HG02678 (cell line): ENCODE measurements at regions not wholly inside any gene's neighbourhood (a gene's known extent, or its start where the extent isn't known, plus 50 kb on each side); places are given as distances from the start of the nearest gene placed in this dataset.
"Not testable (repeated sequence)": the region's sequence is repeated elsewhere in the genome, so short reads cannot be mapped to it uniquely, and the experiment has no call there.

Source experiments
- ATAC-seq: cut with Tn5 transposase; IDR thresholded peaks from one replicate; pipeline ENCODE4 v1.9.1; 2021; ENCODE audit warnings: mild to moderate bottlenecking, moderate library complexity; ENCODE audit not compliant: unreplicated experiment

DNA sequence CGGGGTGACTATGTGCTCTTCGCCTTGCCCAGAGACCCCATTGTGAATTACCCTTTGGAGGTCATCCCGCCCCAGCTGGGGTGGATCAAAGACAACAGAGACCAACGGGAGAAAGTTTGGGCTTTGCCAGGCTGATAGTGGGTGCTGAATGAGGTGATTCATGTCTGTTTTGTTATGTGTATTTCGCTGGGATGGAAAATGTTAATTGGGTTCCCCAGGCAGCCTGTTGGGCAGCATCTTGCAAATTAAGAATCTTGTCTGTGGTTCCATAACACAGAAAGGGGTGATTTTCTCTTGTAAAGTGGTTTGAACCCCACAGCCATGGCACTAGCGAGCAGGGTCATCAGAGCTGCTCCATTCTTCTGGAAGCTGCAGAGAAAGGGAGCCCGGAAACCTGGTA lies 63.1 kb upstream of the UNC93A start:
- no peak for ATAC-seq

DNA sequence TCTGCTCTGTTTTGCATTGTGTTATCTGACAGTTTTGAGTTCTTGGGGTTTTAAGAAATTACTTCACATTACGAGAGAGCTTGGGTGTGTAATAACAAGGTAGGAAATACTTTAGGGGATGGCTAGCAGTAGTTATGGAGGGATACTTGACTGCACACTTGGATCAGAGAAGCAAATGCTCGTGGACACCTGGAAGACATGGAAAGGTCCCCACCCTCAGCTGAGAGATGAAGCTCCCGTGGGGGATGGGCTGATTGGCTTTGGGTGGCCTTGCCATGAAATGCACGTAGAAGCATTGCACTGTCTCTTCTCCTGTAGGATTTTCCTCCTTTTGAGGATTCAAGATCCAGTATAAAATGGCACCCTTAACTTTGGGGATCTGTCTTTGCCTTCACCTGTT lies 61.5 kb upstream of the UNC93A start:
- no peak for ATAC-seq

DNA sequence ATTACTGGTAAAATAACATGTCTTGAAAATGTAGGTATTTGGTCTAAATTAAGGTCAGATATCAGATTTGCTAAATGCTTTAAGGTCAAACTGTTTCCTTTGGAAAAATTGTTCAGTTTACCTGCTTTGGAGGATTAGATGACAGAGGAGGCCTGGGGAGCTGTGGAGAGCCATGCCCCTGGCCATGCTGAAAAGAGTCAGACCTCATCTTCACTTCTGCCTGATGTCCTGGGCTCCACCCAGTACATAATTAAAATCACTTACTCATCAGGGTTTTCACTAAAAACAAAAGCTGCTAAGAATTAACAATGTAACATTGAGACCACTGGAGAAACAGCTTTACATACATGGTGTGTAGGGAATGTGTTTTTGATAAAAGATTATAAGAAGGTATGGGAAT lies 60.8 kb upstream of the UNC93A start:
- no peak for ATAC-seq

DNA sequence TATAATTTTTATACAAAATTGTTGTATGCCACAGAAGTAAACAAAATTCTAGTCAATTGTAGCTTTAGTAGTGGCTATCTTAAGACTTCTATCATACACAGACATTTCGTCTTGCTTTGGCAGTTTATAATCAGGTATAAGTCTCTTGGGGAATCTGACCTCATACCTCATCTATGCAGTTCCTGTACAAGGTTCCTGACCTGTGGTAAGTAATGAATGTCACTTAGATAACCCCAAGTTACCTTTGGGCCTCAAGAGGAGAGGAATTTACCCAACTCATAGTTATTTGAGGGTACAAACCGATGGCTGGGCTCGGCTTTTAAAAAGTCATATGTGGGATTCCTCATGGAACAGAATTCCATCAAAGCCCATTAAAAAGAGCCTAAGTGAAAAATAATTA lies 58.8 kb upstream of the UNC93A start:
- no peak for ATAC-seq

DNA sequence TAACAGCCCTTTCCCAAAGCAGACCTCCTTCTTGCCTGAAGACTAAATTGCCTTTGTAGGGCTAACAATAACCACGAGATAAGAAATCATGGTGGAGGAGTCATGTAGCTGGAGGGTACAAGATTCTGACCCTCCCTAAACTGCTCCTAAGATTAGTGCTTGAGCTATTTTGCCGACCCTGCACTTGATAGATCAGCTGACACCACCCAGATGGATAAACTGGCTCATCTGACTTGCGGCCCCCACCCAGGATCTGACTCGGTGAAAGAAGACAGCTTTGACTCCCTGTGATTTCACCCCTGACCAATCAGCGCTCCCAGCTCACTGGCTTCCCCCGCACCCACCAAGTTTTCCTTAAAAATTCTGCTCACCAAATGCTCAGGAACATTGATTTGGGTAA lies 57.6 kb upstream of the UNC93A start:
- no peak for ATAC-seq

DNA sequence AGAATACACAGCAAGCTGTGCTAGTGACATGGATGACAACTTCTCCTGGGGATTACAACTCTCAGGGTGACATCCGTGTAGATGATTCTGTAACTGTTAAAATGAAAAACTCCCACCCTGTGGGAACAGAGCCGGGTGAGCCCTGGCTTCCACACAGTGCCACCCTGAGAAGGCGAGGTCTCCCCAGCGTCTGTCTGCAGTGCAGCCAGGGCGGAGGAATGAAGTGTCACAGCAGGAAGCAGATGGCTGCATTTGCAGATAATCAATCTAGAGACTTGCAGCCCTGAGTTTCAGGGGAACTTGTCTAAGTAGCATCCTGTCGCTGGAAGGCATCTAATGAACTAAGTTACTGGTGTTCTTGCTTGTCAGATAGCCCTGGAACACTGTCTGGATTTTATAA lies 56.5 kb upstream of the UNC93A start:
- not testable (repeated sequence) for ATAC-seq

DNA sequence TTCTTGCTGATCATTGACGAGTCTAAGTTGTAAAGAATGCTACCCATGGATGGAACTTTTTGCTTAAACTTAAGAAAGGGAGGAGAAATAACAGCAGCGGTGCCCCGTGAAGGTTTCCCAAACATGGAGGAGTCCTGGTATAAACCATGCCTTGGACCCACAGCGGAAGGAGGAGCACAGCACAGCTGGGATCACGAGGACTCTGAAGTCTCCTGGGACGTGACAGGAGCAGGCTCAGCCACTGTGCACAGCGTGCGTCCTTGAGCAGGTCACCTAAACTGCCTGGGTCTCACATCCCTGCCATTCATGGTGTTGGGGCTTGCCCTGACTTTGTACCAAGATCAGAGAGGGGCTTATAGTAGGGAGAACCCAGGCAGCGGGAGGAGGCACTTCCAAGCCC lies 56.1 kb upstream of the UNC93A start:
- no peak for ATAC-seq

DNA sequence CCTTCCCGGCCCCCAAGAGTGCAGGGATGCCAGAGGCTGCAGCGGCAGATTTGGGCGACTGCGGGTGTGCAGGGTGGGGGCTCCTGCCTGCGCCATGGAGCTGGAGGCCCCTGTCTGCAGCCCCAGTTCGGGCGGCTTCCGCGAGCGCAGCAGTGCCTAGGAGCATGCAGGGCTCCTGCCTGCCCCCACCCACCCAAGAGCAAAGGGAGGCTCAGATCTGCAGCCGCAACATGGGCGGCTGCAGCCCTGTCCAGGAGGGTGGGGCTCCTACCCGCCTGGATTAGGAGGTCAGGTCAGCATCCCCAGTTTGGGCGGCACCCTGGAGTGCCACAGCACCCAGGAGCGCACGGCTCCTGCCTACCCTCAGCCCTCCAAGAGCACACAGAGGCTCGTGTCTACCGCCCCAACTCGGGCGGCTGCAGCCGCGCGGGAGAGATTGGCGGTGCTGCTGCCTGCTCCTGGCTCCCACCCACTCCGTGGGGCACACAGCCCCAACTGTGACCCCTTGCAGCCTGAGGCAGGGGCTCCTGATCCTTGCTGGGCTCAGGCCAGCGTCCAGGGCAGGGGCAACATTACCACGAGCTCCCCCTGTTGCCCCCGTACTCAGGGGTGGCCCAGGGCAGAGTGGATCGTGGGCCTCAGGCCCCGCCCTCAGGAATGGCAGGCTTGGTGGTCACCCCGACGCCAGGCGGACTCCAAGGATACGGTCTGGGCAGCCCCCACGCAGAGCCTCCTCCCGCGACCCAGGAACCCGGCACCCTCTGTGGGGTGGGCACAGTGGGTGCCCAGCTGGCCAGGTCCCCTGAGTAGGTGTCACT lies 55.5 kb upstream of the UNC93A start:
- no peak for ATAC-seq

DNA sequence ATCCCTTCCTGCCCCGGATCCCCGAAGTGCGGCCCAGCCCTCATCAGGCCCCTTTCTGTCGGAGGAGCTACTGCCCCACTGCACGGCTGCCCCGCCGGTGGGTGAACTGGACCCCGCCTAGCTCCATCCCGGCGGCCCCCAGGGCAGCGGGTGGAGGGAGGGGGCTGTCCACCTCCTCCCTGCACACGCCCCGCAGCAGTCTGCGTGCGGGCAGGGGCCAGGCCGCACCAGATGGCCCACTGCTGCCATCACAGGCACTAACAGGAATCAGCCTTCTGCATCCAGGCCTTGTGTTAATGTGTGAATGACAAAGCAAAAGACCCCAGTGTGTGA lies 54.9 kb upstream of the UNC93A start:
- no peak for ATAC-seq

DNA sequence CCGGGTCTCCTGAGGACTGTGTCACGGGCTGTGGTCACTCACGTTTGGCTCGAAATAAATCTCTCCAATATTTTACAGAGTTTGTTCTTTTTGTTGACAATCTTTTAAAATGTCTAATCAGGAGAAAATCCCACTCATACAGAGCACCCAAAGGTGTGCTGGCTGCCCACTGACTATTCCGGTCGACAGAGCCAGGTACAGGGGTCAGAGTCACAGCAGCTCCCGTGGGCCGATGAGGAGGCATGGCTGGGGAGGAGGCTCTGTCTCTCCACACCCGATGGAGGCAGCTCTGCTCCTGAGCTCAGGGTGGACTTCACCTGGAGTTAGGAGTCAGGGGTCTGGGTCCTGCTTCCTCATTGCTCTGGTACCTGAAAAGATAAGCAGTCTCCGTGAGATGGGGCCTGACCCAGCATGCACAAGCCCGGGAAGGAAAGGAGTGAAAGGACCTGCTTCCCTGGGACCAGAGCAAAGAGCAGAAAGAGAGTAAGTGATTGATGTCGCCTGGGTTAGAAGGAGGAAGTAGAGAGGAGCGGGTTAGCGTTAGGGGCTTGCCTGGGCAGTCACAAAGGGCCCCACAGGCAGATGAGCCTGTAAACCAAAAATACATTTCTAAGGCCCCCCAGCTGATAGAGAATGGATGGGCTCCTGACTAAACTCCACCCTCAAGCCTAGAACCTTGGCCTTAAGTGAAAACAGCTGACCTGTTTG lies 53.5 kb upstream of the UNC93A start:
- ATAC-seq, result no peak

DNA sequence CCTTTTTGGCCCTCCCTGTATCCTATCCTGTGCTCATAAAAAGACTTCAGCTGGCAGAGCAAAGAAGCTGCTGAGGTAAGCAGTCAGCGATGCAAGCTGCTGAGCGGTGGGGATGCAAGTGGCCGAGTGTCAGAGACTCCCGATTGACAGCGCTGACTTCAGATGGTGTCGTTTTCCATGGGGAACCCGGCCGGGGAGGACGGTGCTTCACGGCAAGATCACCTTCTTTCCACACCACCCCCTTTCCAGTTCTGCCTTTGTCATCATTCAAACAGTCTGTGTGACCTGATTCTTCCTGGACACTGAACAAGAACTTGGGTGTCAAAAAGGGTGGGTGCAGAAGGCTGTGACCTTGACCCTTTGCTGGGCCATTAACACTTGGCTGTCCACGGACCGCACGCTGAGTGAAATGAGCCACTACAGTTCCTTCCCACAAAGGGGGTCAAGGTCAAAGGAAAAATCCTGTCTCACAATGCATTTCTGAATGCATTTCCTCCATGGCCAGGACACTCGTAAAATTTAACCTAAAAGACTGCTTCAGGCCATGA lies 52.9 kb upstream of the UNC93A start:
- ATAC-seq, result no peak

DNA sequence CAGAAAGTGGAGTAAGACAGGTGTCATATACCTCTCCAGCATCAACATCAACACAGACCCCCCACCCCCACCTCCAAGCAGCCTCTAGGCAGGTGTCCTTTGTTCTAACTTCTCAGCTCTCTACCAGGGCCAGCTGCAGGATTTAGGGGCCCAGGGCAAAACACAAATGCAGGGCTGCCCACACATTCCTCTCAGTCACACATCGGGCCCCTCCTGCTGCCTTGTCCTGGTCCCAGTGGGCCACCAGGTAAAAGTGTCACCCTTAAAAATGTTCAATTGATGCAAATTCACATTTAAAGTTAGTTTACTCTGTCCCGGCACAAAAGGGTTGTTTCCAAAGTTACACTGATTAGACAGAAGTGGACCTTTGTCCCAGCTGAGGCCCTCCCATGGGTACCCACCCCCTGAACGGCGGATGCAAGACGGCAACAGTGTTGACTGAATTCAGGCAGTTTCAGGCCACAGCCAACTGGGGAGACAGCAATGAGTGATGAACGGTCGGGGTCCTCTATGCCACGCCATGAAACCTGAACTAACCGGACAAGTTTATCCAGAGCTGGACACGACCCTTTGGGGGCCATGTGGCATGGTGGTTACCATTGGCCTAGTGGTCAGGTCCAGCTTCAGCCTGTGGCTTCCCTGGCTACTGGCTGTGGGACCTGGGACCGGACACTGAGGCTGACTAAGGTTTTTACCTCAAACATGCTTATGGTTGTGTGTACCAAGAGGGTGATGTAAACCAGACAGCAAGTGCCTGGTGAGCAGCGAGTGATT lies 52.2 kb upstream of the UNC93A start:
- ATAC-seq, result no peak

DNA sequence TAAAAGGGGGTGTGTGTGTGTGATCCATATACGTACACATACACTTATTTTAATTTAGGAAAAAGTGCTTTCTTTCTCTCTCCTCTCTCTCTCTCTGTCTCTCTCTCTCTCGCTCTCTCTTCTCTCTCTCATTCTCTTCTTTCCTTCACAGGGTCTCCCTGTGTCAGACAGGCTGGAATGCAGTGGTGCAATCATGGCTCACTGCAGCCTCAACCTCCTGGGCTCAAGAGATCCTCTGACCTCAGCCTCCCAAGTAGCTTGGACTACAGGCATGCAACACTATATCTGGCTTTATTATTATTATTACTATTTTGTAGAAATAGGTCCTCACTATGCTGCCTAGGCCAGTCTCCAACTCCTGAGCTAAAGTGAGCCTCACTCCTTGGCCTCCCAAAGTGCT lies 51.6 kb upstream of the UNC93A start:
- not testable (repeated sequence) for ATAC-seq

DNA sequence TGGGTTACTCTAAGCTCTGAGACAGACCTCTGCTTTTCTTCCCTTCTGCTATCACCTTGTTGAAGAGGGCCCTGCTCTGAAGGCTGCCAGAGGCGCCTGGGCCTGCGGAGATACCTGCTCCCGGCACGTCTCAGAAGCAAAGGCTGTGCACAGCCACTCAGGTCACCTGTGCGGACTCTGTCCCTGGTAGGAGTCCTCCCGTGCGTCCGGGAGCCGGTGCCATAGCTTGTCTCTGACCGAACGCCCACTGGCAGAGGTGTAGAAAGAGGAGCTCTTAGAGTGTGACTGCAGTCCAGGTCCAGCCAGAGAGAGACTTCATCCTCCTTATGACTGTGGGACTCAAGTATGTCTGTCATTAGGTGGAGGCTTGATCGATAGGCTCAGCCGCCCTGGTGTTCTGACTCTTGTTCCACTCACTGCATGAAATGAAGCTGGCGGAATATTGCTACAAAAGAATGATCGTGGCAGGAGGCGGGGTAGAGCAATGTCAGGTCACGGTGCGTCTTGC lies 51.0 kb upstream of the UNC93A start:
- no peak for ATAC-seq
